NOMO-1 treated with DMSO at 0.1 percent for 48 hours (cell line): ENCODE measurements at regions not wholly inside any gene's neighbourhood (a gene's known extent, or its start where the extent isn't known, plus 50 kb on each side); places are given as distances from the start of the nearest gene placed in this dataset.
"Not testable (repeated sequence)": the region's sequence is repeated elsewhere in the genome, so short reads cannot be mapped to it uniquely, and the experiment has no call there.

ENCODE experiments used
- DNase-seq: peaks from one replicate; lab custom pipeline; 2025; ENCODE audit not compliant: unreplicated experiment; lab: John Stamatoyannopoulos, UW

DNA sequence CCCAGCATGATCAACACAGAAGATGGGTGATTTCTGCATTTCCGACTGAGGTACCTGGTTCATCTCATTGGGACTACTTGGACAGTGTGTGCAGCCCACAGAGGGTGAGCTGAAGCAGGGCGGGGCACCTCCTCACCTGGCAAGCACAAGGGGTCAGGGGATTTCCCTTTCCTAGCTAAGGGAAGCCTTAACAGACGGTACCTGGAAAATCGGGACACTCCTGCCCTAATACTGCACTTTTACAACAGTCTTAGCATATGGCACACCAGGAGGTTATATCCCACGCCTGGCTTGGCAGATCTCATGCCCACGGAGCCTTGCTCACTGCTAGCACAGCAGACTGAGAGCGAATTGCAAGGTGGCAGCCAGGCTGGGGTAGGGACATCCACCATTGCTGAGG, 92.9 kb upstream of the GRID2 start:
- DNase-seq: no peak

DNA sequence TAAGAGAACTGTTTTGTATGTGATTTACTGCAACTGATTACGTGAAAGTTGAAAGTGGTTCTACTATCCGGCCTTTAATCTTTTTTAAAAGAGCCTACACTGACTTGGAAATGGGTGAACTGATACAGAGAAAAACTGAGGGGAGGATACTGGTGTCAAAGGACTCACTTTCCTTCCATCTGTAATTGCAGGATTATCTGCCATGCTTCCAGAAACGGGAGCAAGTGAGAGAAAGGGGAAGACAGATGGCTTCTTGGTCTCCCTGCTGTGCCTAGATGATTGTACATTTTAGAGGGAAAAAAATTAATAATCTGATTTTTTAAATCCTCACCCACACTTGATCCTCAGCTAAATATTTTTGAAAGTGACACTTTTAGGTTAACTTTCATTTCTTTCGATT, 88.3 kb upstream of the GRID2 start:
- DNase-seq: no peak

DNA sequence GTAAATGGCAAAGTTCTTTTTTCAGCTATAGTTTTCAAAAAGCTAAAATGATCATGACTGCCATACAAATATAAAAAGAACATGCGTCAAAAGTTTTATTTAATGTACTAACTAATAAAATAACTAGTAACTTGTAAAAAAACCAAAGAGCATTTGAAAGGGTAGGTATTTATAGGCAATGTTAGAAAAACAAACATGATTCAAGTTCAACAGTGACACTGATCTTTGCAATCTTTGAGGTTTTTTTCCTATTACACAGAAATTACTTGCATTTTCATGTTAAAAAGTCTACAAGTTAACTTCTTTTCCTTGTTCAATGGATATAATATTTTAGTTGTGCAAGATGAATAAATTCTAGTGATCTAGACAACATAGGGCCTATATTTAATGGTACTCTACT, 72.3 kb upstream of the GRID2 start:
- DNase-seq: no peak

GRCh38 chr4:92232566-92232965, 71.2 kb upstream of the GRID2 start:
- no peak for DNase-seq

GRCh38 chr4:92234393-92235176, 69.2 kb upstream of the GRID2 start:
- no peak for DNase-seq

DNA sequence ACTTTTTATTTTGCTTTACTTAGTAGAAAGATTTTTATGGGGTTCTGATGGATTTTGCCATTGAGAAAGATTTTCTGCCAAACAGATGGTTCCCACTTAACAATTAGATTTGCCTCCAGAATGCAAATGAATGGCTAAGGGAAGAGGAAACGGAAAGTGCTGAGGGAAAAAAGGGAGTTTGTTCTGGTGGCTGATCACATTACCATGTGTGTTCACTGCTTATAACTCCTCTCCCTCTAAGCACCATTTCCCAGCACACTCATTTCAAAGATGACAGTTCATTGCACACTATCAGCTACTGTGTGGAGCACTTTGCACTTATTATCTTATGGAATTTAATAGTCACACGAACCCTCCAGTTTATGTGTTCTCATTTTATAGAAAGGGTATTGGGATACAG, 68.0 kb upstream of the GRID2 start:
- no peak for DNase-seq

- DNase-seq: no peak
Observed at GRCh38 chr4:92236877-92237276, 66.9 kb upstream of the GRID2 start.

DNA sequence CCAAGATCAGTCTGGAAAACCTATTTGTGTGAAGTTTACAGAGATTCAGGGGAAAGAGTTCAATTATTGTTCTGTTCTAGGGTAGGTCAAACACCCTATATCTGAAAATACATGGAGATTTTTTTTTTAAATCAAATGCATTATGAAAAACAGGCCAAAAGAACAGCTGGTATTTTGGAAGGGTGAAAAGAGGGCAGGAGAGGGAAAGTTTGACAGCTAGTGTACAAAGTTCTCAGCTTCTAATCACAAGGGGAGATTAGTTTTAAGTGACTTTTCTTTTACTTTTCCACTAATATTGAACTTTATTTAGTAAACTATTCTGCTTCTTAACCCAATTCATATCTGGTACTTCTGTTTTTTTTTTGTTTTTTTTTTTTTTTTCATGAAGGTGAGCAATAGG, 66.2 kb upstream of the GRID2 start:
- DNase-seq: no peak

DNA sequence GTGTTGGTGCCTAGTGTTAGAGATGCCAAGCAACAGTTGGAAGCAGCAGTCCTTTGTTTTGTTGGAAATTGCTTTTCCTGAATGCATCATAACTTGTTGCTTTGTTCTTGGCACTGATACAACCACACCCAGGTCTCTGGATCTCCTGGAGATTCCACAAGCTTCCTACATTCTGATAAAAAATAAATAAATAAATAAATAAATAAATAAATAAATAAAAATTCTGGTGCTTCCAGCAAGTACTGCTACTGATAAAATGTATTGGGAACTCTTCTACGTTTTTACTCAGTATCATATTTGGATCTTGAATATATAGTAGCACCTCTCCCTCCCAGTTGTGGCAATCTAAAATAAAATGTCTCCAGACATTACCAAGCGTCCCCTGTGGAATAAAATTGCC, 62.7 kb upstream of the GRID2 start:
- DNase-seq: no peak

- DNase-seq: no peak
Observed at GRCh38 chr4:92246384-92246783, 57.4 kb upstream of the GRID2 start.

DNA sequence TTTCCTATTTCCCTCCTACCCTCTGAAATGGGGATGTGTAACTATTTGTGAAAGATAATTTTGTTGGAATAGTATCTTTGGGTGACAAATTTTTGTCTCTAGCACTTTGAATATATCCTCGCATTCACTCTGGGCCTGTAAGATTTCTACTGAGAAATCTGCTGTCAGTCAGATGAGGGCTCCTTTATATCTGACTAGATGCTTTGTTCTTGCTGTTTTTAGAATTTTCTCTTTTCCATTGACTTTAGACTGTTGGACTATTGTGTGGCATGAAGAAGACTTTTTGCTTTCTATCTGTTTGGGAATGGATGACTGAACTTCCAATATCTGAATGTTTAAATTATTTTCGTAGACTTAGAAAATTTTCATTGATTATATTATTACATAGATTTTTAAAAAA, 54.2 kb upstream of the GRID2 start:
- DNase-seq: no peak

DNA sequence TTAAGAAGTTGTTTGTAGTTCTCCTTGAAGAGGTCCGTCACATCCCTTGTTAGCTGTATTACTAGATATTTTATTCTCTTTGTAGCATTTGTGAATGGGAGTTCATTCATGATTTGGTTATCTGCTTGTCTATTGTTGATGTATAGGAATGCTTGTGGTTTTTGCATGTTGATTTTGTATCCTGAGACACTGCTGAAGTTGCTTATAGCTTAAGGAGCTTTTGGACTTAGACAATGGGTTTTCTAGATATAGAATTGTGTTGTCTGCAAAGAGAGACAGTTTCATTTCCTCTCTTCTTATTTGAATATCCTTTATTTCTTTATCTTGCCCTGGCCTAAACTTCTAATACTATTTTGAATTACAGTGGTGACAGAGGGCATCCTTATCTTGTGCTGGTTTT, 52.1 kb upstream of the GRID2 start:
- no peak for DNase-seq

DNA sequence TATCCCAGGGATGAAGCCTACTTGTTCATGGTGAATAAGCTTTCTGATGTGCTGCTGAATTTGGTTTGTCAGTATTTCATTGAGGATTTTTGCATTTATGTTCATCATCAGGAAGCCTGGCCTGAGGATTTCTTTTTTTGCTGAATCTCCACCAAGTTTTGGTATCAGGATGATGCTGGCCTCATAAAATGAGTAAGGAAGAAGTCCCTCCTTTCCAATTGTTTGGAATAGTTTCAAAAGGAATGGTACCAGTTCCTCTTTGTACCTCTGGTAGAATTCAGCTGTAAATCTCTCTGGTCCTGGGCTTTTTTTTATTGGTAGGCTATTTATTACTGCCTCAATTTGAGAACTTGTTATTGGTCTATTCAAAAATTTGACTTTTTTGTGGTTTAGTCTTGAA, 51.4 kb upstream of the GRID2 start:
- DNase-seq: not testable (repeated sequence)

DNA sequence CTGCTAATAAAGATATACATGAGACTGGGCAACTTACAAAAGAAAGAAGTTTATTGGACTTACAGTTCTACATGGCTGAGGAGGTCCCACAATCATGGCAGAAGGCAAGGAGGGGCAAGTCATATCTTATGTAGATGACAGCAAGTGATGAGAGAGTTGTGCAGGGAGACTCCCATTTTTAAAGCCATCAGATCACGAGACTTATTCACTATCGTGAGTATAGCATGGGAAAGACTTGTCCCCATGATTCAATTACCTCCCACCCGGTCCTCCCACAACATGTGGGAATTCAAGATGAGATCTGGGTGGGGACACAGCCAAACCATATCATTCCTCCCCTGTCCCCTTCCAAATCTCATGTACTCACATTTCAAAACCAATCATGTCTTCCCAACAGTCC, 50.9 kb upstream of the GRID2 start:
- DNase-seq: no peak

- DNase-seq: no peak
Observed at GRCh38 chr4:92253550-92253949, 50.2 kb upstream of the GRID2 start.
